Gastroesophageal sphincter (tissue), 3 donors: ENCODE measurements at regions not wholly inside any gene's neighbourhood (a gene's known extent, or its start where the extent isn't known, plus 50 kb on each side); places are given as distances from the start of the nearest gene placed in this dataset.

Experiments used
- CTCF ChIP-seq, 4 experiments: fragments of 200-600 bp in 2 of 4; fragments of 450-650 bp in 2 of 4; sonication (generic) in 1 of 4; IDR thresholded peaks; one replicate each; pipeline ENCODE4 v1.5.1; 2017 to 2019; ENCODE audit warnings: antibody characterized with exemption in 4 of 4, mild to moderate bottlenecking in 2 of 4, moderate library complexity in 2 of 4
- POLR2A ChIP-seq, 2 donors: fragments of 450-650 bp; IDR thresholded peaks; one replicate each; pipeline ENCODE4 v1.6.1; 2017; ENCODE audit warnings: antibody characterized with exemption in 2 of 2, mild to moderate bottlenecking in 2 of 2, moderate library complexity in 1 of 2

GRCh38 chr1:221916176-221916575 lies 174.3 kb upstream of the DUSP10 start:
- TF ChIP-seq POLR2A (IDR thresholded peaks at IDR 0.05) (no peak), CTCF (IDR thresholded peaks at IDR 0.05) (no peak)
